ENCODE measurements at regions not wholly inside any gene's neighbourhood (a gene's known extent, or its start where the extent isn't known, plus 50 kb on each side); places are given as distances from the start of the nearest gene placed in this dataset.

GRCh38 chr5:174311121-174311520, 265.6 kb downstream of the NSG2 start:
- intact Hi-C loops (cut with DNase I): loop anchor here (10.0 kb wide), 1 partner anchor 266 kb away; the partner anchor contains the start of gene NSG2
- no peak overlapping the region for H3K27ac ChIP-seq
- ATAC-seq (no peak), DNase-seq (peak; percentile 57)
- TF ChIP-seq, protein P1, sequence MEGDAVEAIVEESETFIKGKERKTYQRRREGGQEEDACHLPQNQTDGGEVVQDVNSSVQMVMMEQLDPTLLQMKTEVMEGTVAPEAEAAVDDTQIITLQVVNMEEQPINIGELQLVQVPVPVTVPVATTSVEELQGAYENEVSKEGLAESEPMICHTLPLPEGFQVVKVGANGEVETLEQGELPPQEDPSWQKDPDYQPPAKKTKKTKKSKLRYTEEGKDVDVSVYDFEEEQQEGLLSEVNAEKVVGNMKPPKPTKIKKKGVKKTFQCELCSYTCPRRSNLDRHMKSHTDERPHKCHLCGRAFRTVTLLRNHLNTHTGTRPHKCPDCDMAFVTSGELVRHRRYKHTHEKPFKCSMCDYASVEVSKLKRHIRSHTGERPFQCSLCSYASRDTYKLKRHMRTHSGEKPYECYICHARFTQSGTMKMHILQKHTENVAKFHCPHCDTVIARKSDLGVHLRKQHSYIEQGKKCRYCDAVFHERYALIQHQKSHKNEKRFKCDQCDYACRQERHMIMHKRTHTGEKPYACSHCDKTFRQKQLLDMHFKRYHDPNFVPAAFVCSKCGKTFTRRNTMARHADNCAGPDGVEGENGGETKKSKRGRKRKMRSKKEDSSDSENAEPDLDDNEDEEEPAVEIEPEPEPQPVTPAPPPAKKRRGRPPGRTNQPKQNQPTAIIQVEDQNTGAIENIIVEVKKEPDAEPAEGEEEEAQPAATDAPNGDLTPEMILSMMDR (IDR thresholded peaks at IDR 0.05): no peak
- peaks cover 21% of the 10 kb centered on the region for H3K27me3 ChIP-seq
- H3K36me3 ChIP-seq: no peaks in the 10 kb centered on the region
- H3K4me3 ChIP-seq: no peak overlapping the region
- no peaks in the 10 kb centered on the region for H3K9me3 ChIP-seq
- H3K4me1 ChIP-seq: no peaks in the 10 kb centered on the region

- H3K9me3 ChIP-seq: no peaks in the 10 kb centered on the region
- intact Hi-C loops (cut with DNase I): loop anchor here (10.0 kb wide), 1 partner anchor 267 kb away; the partner anchor contains the start of gene NSG2
- DNase-seq: peak; percentile 84
- H3K27me3 ChIP-seq: peaks cover 21% of the 10 kb centered on the region
- ATAC-seq: peak; percentile 88
- H3K4me3 ChIP-seq: peak overlapping the region; percentile 35
- no peaks in the 10 kb centered on the region for H3K4me1 ChIP-seq
- no peaks in the 10 kb centered on the region for H3K36me3 ChIP-seq
- TF ChIP-seq, protein P1 (IDR thresholded peaks at IDR 0.05): peak; percentile 83
- no peak overlapping the region for H3K27ac ChIP-seq
Observed at GRCh38 chr5:174311531-174312269, 266.2 kb downstream of the NSG2 start.

- Histone ChIP-seq H3K4me3 (no peak overlapping the region), H3K9me3 (no peaks in the 10 kb centered on the region), H3K27me3 (peaks cover 21% of the 10 kb centered on the region), H3K27ac (no peak overlapping the region), H3K36me3 (no peaks in the 10 kb centered on the region), H3K4me1 (no peaks in the 10 kb centered on the region)
- ATAC-seq: no peak
- intact Hi-C loops (cut with DNase I): loop anchor here (10.0 kb wide), 1 partner anchor 267 kb away; the partner anchor contains the start of gene NSG2
- DNase-seq: no peak
- TF ChIP-seq, protein P1 (IDR thresholded peaks at IDR 0.05): no peak
Observed at GRCh38 chr5:174312270-174312617, 266.7 kb downstream of the NSG2 start.

GRCh38 chr5:174312641-174313040, 267.1 kb downstream of the NSG2 start:
- H3K27ac ChIP-seq: no peak overlapping the region
- no peaks in the 10 kb centered on the region for H3K4me1 ChIP-seq
- peaks cover 21% of the 10 kb centered on the region for H3K27me3 ChIP-seq
- ATAC-seq (no peak), DNase-seq (peak; percentile 46)
- intact Hi-C loops (cut with DNase I): loop anchor here (10.0 kb wide), 1 partner anchor 268 kb away; the partner anchor contains the start of gene NSG2
- TF ChIP-seq, protein P1 (IDR thresholded peaks at IDR 0.05): no peak
- H3K36me3 ChIP-seq: no peaks in the 10 kb centered on the region
- no peaks in the 10 kb centered on the region for H3K9me3 ChIP-seq
- H3K4me3 ChIP-seq: no peak overlapping the region

GRCh38 chr5:174313615-174314014, 268.1 kb downstream of the NSG2 start:
- Histone ChIP-seq H3K36me3 (no peaks in the 10 kb centered on the region), H3K27ac (no peak overlapping the region), H3K27me3 (peaks cover 21% of the 10 kb centered on the region), H3K9me3 (no peaks in the 10 kb centered on the region), H3K4me1 (no peaks in the 10 kb centered on the region), H3K4me3 (no peak overlapping the region)
- TF ChIP-seq, protein P1 (IDR thresholded peaks at IDR 0.05): no peak
- intact Hi-C loops (cut with DNase I): loop anchor here (10.0 kb wide), 1 partner anchor 269 kb away; the partner anchor contains the start of gene NSG2
- no peak for ATAC-seq
- DNase-seq: peak; percentile 45

All from upper lobe of right lung (tissue), 1 donor.